Naive thymus-derived CD4-positive, alpha-beta T cell (primary cell): ENCODE measurements at regions not wholly inside any gene's neighbourhood (a gene's known extent, or its start where the extent isn't known, plus 50 kb on each side); places are given as distances from the start of the nearest gene placed in this dataset.

Experiments
- ATAC-seq: fragments of 150-1000 bp; cut with Tn5 transposase; 2 replicates; pipeline ENCODE4 v1.10.0; 2021; ENCODE audit warnings: mild to moderate bottlenecking, moderate library complexity
- CTCF ChIA-PET: fragments of 350-600 bp; sonication (Branson Sonifier 250); formaldehyde crosslinking; loops from one replicate; lab custom pipeline; 2021; ENCODE audit warnings: antibody characterized with exemption; lab: Charles Lee
- POLR2A ChIA-PET: fragments of 350-600 bp; sonication (Branson Sonifier 250); formaldehyde crosslinking; loops from one replicate; lab custom pipeline; 2021; ENCODE audit warnings: antibody characterized with exemption, inconsistent platforms; lab: Charles Lee
- DNase-seq, 9 donors: peaks; one replicate each; pipeline versions ENCODE4 v3.0.0 to v3.0.0-alpha.2; 2020 to 2022; ENCODE audit warnings: mixed read lengths in 1 of 9
- H3K27ac ChIP-seq: one replicate; pipeline ENCODE4 v1.7.0; 2013; ENCODE audit warnings: mild to moderate bottlenecking, low read depth, low read length, moderate library complexity
- H3K27me3 ChIP-seq, 2 donors: one replicate each; pipeline ENCODE4 v1.7.0; 2013; ENCODE audit warnings: low read length in 2 of 2, mild to moderate bottlenecking in 2 of 2, moderate library complexity in 2 of 2; ENCODE audit not compliant: control insufficient read depth in 2 of 2, insufficient read depth in 2 of 2
- H3K36me3 ChIP-seq, 3 experiments: 1 replicate in 2 of 3; 2 replicates in 1 of 3; pipeline ENCODE4 v1.7.0; 2013; ENCODE audit warnings: low read length in 3 of 3, mild to moderate bottlenecking in 3 of 3, moderate library complexity in 1 of 3; ENCODE audit not compliant: insufficient read depth in 3 of 3, control insufficient read depth in 2 of 3
- H3K4me1 ChIP-seq, 2 donors: one replicate each; pipeline ENCODE4 v1.7.0; 2013; ENCODE audit warnings: low read length in 2 of 2, mild to moderate bottlenecking in 2 of 2, moderate library complexity in 1 of 2; ENCODE audit not compliant: control insufficient read depth in 2 of 2, insufficient read depth in 2 of 2
- H3K4me3 ChIP-seq: 2 replicates; pipeline ENCODE4 v1.7.0; 2013; ENCODE audit warnings: mild to moderate bottlenecking, low read length
- H3K9me3 ChIP-seq, 3 experiments: 1 replicate in 2 of 3; 2 replicates in 1 of 3; pipeline ENCODE4 v1.7.0; 2013; ENCODE audit warnings: low read length in 3 of 3; ENCODE audit not compliant: control insufficient read depth in 2 of 3
- H3K27ac Mint-ChIP-seq, 9 donors: one replicate each; pipeline ENCODE4 v1.8.0; 2020 to 2022; ENCODE audit warnings: mixed read lengths in 9 of 9, mild to moderate bottlenecking in 8 of 9, moderate library complexity in 5 of 9, inconsistent platforms in 2 of 9
- H3K27me3 Mint-ChIP-seq, 5 donors: one replicate each; pipeline ENCODE4 v1.8.0; 2021 to 2022; ENCODE audit warnings: mixed read lengths in 5 of 5, mild to moderate bottlenecking in 1 of 5
- H3K36me3 Mint-ChIP-seq, 5 donors: one replicate each; pipeline ENCODE4 v1.8.0; 2020 to 2022; ENCODE audit warnings: mixed read lengths in 5 of 5, mild to moderate bottlenecking in 3 of 5, inconsistent platforms in 1 of 5
- H3K4me1 Mint-ChIP-seq, 7 donors: one replicate each; pipeline ENCODE4 v1.8.0; 2020 to 2022; ENCODE audit warnings: mixed read lengths in 7 of 7, mild to moderate bottlenecking in 3 of 7, inconsistent platforms in 1 of 7
- H3K4me3 Mint-ChIP-seq, 10 donors: one replicate each; pipeline ENCODE4 v1.8.0; 2020 to 2022; ENCODE audit warnings: mild to moderate bottlenecking in 10 of 10, mixed read lengths in 10 of 10, moderate library complexity in 6 of 10, inconsistent platforms in 2 of 10
- H3K9me3 Mint-ChIP-seq, 11 donors: one replicate each; pipeline ENCODE4 v1.8.0; 2020 to 2022; ENCODE audit warnings: mixed read lengths in 11 of 11, mild to moderate bottlenecking in 4 of 11, inconsistent platforms in 1 of 11, moderate library complexity in 1 of 11
- intact Hi-C, 2 donors: fragments of 100-400 bp; cut with micrococcal nuclease; formaldehyde crosslinking; loops; one replicate each; pipeline ENCODE4 v1.15.1; 2023

GRCh38 chr1:95503278-95504030 is 269.4 kb downstream of the RWDD3 start:
- H3K4me3 ChIP-seq = no peak overlapping the region
- ATAC-seq (no peak), DNase-seq (no peak)
- H3K9me3 Mint-ChIP-seq = peaks cover 0 to 27% (median 3%) of the 10 kb centered on the region in 11 donors
- ChIA-PET POLR2A (no interaction called here), CTCF (no interaction called here)
- H3K4me1 ChIP-seq = no peaks in the 10 kb centered on the region
- intact Hi-C loops = no loop called here
- H3K27me3 Mint-ChIP-seq = no peaks in the 10 kb centered on the region
- H3K4me3 Mint-ChIP-seq = no peak overlapping the region
- H3K9me3 ChIP-seq = no peaks in the 10 kb centered on the region
- no peaks in the 10 kb centered on the region for H3K36me3 Mint-ChIP-seq
- H3K4me1 Mint-ChIP-seq = no peaks in the 10 kb centered on the region
- H3K27ac ChIP-seq = no peak overlapping the region
- no peaks in the 10 kb centered on the region for H3K36me3 ChIP-seq
- no peaks in the 10 kb centered on the region for H3K27me3 ChIP-seq
- no peak overlapping the region for H3K27ac Mint-ChIP-seq

- H3K4me3 Mint-ChIP-seq = no peak overlapping the region
- no peak overlapping the region for H3K27ac Mint-ChIP-seq
- peaks cover 0 to 24% (median 4%) of the 10 kb centered on the region in 11 donors for H3K9me3 Mint-ChIP-seq
- CTCF ChIA-PET = no interaction called here
- H3K36me3 ChIP-seq = no peaks in the 10 kb centered on the region
- H3K27me3 ChIP-seq = no peaks in the 10 kb centered on the region
- no peaks in the 10 kb centered on the region for H3K4me1 ChIP-seq
- no peaks in the 10 kb centered on the region for H3K36me3 Mint-ChIP-seq
- POLR2A ChIA-PET = no interaction called here
- H3K27ac ChIP-seq = no peak overlapping the region
- no peaks in the 10 kb centered on the region for H3K9me3 ChIP-seq
- peaks cover 0 to 3% (median 0%) of the 10 kb centered on the region in 5 donors for H3K27me3 Mint-ChIP-seq
- no peaks in the 10 kb centered on the region for H3K4me1 Mint-ChIP-seq
- intact Hi-C loops = no loop called here
- no peak for ATAC-seq
- no peak overlapping the region for H3K4me3 ChIP-seq
- DNase-seq = no peak
These were observed 270.3 kb downstream of the RWDD3 start for GRCh38 chr1:95504321-95504720.

- H3K27ac Mint-ChIP-seq = no peak overlapping the region
- H3K27ac ChIP-seq = no peak overlapping the region
These were observed 272.9 kb downstream of the RWDD3 start for GRCh38 chr1:95506736-95507414.

DNA sequence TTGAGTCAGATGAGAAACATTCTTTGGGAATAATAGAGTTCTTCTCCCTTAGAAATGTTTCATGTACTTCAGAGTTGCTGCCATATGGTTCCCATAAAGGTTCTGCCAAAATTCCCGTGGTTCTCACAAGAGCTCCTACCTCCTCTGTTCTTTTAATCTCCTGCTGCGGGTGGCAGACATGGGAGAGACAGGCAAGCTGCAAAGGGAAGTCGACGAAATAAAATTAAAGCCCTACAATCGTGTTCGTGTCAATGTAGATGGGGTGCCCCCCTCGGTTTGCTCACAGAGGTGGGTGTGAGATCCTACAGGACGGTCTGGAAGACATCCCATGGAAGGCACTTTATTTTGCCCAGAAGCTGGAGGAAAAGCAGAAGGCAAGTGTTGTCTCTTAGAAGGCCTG is 276.0 kb downstream of the RWDD3 start:
- peaks cover 0 to 22% (median 3%) of the 10 kb centered on the region in 11 donors for H3K9me3 Mint-ChIP-seq
- no peak overlapping the region for H3K4me3 Mint-ChIP-seq
- H3K27me3 ChIP-seq = no peaks in the 10 kb centered on the region
- no peaks in the 10 kb centered on the region for H3K9me3 ChIP-seq
- H3K27ac Mint-ChIP-seq = no peak overlapping the region
- no peak for DNase-seq
- no peaks in the 10 kb centered on the region for H3K36me3 Mint-ChIP-seq
- ATAC-seq = no peak
- peaks cover 0 to 12% (median 0%) of the 10 kb centered on the region in 5 donors for H3K27me3 Mint-ChIP-seq
- H3K36me3 ChIP-seq = no peaks in the 10 kb centered on the region
- H3K27ac ChIP-seq = no peak overlapping the region
- no peaks in the 10 kb centered on the region for H3K4me1 Mint-ChIP-seq
- intact Hi-C loops = no loop called here
- ChIA-PET POLR2A (no interaction called here), CTCF (no interaction called here)
- H3K4me1 ChIP-seq = no peaks in the 10 kb centered on the region
- H3K4me3 ChIP-seq = no peak overlapping the region

More at GRCh38 chr1:95506736-95507414, 272.9 kb downstream of the RWDD3 start:
- no peaks in the 10 kb centered on the region for H3K36me3 Mint-ChIP-seq
- H3K4me1 ChIP-seq = no peaks in the 10 kb centered on the region
- H3K27me3 ChIP-seq = no peaks in the 10 kb centered on the region
- intact Hi-C loops = no loop called here
- H3K27me3 Mint-ChIP-seq = peaks cover 0 to 12% (median 0%) of the 10 kb centered on the region in 5 donors
- ChIA-PET POLR2A (no interaction called here), CTCF (no interaction called here)
- peaks cover 0 to 17% (median 3%) of the 10 kb centered on the region in 11 donors for H3K9me3 Mint-ChIP-seq
- no peaks in the 10 kb centered on the region for H3K9me3 ChIP-seq
- ATAC-seq (no peak), DNase-seq (no peak)
- no peaks in the 10 kb centered on the region for H3K36me3 ChIP-seq
- no peak overlapping the region for H3K4me3 ChIP-seq
- H3K4me1 Mint-ChIP-seq = no peaks in the 10 kb centered on the region
- H3K4me3 Mint-ChIP-seq = no peak overlapping the region

- intact Hi-C loops = no loop called here
- no peak for DNase-seq
- Mint-ChIP-seq H3K4me3 (no peak overlapping the region), H3K27ac (no peak overlapping the region), H3K9me3 (peaks cover 0 to 22% (median 6%) of the 10 kb centered on the region in 11 donors), H3K4me1 (no peaks in the 10 kb centered on the region), H3K27me3 (peaks cover 0 to 12% (median 0%) of the 10 kb centered on the region in 5 donors), H3K36me3 (no peaks in the 10 kb centered on the region)
- no peak overlapping the region for H3K27ac ChIP-seq
- CTCF ChIA-PET = no interaction called here
- no peak overlapping the region for H3K4me3 ChIP-seq
- no peaks in the 10 kb centered on the region for H3K9me3 ChIP-seq
- H3K4me1 ChIP-seq = no peaks in the 10 kb centered on the region
- no peaks in the 10 kb centered on the region for H3K36me3 ChIP-seq
- POLR2A ChIA-PET = no interaction called here
- no peaks in the 10 kb centered on the region for H3K27me3 ChIP-seq
- ATAC-seq = no peak
These were observed 278.9 kb downstream of the RWDD3 start for GRCh38 chr1:95512925-95513324.

DNA sequence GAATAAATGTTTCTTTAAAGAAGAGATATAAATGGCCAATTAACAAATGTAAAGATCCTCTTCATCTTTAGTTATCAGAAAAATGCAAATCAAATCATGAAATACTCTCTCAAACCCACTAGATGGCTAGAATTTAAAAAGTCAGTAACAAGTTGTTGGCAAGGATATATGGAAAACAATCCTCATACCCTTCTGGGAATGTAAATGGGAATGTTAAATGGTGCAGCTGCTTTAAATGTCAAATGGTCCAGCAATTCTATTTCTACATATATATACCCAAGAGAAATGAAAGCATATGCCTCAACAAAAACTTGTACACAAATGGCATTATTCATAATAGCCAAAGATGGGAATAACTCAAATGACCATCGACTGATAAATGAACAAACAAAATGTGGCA is 283.5 kb downstream of the RWDD3 start:
- CTCF ChIA-PET = no interaction called here
- intact Hi-C loops = no loop called here

More for the DNA sequence above, 283.5 kb downstream of the RWDD3 start:
- H3K27me3 ChIP-seq = no peaks in the 10 kb centered on the region
- Mint-ChIP-seq H3K9me3 (peaks cover 0 to 24% (median 6%) of the 10 kb centered on the region in 11 donors), H3K27me3 (peaks cover 0 to 3% (median 0%) of the 10 kb centered on the region in 5 donors), H3K4me3 (no peak overlapping the region), H3K27ac (no peak overlapping the region), H3K4me1 (no peaks in the 10 kb centered on the region), H3K36me3 (no peaks in the 10 kb centered on the region)
- H3K4me3 ChIP-seq = no peak overlapping the region
- H3K4me1 ChIP-seq = no peaks in the 10 kb centered on the region
- DNase-seq (no peak), ATAC-seq (no peak)
- POLR2A ChIA-PET = no interaction called here
- H3K27ac ChIP-seq = no peak overlapping the region
- H3K9me3 ChIP-seq = no peaks in the 10 kb centered on the region
- H3K36me3 ChIP-seq = no peaks in the 10 kb centered on the region
